KMS-11 (cell line): ENCODE measurements at regions not wholly inside any gene's neighbourhood (a gene's known extent, or its start where the extent isn't known, plus 50 kb on each side); places are given as distances from the start of the nearest gene placed in this dataset.

ENCODE experiments used
- H2AFZ ChIP-seq: fragments of 200-600 bp; sonication (generic); 2 replicates; pipeline ENCODE4 v1.6.1; 2016; ENCODE audit warnings: antibody characterized with exemption, mixed run types, low read depth
- H3K27ac ChIP-seq: fragments of 200-600 bp; sonication (generic); 2 replicates; pipeline ENCODE4 v1.6.1; 2016; ENCODE audit warnings: mild to moderate bottlenecking, mixed run types
- H3K27me3 ChIP-seq: fragments of 200-600 bp; sonication (generic); 2 replicates; pipeline ENCODE4 v1.6.1; 2017; ENCODE audit warnings: mild to moderate bottlenecking, low read depth, mixed run types, moderate library complexity; ENCODE audit not compliant: insufficient read depth
- H3K36me3 ChIP-seq: fragments of 200-600 bp; sonication (generic); 2 replicates; pipeline ENCODE4 v1.6.1; 2017; ENCODE audit warnings: mild to moderate bottlenecking, mixed run types; ENCODE audit not compliant: insufficient read depth
- H3K4me1 ChIP-seq: fragments of 200-600 bp; sonication (generic); 2 replicates; pipeline ENCODE4 v1.6.1; 2016; ENCODE audit warnings: mild to moderate bottlenecking, low read depth, mixed run types; ENCODE audit not compliant: poor library complexity, severe bottlenecking
- H3K4me2 ChIP-seq: fragments of 200-600 bp; sonication (generic); 2 replicates; pipeline ENCODE4 v1.7.0; 2016; ENCODE audit warnings: mild to moderate bottlenecking, mixed run types
- H3K4me3 ChIP-seq: fragments of 200-600 bp; sonication (generic); IDR thresholded peaks from 2 replicates; pipeline ENCODE4 v1.6.1; 2017; ENCODE audit warnings: low read depth, low read length, mixed read lengths; ENCODE audit not compliant: insufficient read depth
- H3K79me2 ChIP-seq: fragments of 200-600 bp; sonication (generic); 2 replicates; pipeline ENCODE4 v1.6.1; 2016; ENCODE audit warnings: low read depth, mixed run types; ENCODE audit not compliant: insufficient read depth
- H3K9ac ChIP-seq: fragments of 200-600 bp; sonication (generic); 2 replicates; pipeline ENCODE4 v1.6.1; 2016; ENCODE audit warnings: mild to moderate bottlenecking, mixed run types
- H4K20me1 ChIP-seq: fragments of 200-600 bp; sonication (generic); 2 replicates; pipeline ENCODE4 v1.6.1; 2016; ENCODE audit warnings: mild to moderate bottlenecking, mixed run types; ENCODE audit not compliant: insufficient read depth
- TF ChIP-seq, protein P1 (sequence below): fragments of 200-600 bp; sonication (generic); conservative IDR thresholded peaks from 2 replicates; pipeline ENCODE4 v1.6.1; 2017; ENCODE audit warnings: low read depth, mild to moderate bottlenecking, antibody characterized with exemption, low read length, moderate library complexity, mixed read lengths

DNA sequence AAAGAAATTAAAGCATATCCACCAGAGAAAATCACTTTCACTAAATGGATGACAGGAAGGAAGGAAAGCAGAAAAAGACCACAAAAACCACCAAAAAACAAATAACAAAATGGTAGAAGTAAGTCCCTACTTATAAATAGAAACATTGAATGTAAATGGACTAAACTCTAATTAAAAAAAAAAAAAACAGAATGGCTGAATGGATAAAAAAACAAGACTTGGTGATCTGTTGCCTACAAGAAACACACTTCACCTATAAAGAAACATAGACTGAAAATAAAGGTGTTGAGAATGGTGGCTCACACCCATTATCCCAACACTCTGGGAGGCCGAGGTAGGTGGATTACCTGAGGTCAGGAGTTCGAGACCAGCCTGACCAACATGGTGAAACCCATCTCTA, 122.9 kb downstream of the HMHB1 start:
- H3K36me3 ChIP-seq, result no peaks in the 10 kb centered on the region
- TF ChIP-seq, protein P1, sequence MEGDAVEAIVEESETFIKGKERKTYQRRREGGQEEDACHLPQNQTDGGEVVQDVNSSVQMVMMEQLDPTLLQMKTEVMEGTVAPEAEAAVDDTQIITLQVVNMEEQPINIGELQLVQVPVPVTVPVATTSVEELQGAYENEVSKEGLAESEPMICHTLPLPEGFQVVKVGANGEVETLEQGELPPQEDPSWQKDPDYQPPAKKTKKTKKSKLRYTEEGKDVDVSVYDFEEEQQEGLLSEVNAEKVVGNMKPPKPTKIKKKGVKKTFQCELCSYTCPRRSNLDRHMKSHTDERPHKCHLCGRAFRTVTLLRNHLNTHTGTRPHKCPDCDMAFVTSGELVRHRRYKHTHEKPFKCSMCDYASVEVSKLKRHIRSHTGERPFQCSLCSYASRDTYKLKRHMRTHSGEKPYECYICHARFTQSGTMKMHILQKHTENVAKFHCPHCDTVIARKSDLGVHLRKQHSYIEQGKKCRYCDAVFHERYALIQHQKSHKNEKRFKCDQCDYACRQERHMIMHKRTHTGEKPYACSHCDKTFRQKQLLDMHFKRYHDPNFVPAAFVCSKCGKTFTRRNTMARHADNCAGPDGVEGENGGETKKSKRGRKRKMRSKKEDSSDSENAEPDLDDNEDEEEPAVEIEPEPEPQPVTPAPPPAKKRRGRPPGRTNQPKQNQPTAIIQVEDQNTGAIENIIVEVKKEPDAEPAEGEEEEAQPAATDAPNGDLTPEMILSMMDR, result no peak
- no peaks in the 10 kb centered on the region for H4K20me1 ChIP-seq
- no peak overlapping the region for H2AFZ ChIP-seq
- H3K4me3 ChIP-seq, result no peak overlapping the region
- H3K9ac ChIP-seq, result no peak overlapping the region
- no peak overlapping the region for H3K27ac ChIP-seq
- no peaks in the 10 kb centered on the region for H3K4me1 ChIP-seq
- no peaks in the 10 kb centered on the region for H3K79me2 ChIP-seq
- H3K27me3 ChIP-seq, result no peaks in the 10 kb centered on the region
- no peak overlapping the region for H3K4me2 ChIP-seq

DNA sequence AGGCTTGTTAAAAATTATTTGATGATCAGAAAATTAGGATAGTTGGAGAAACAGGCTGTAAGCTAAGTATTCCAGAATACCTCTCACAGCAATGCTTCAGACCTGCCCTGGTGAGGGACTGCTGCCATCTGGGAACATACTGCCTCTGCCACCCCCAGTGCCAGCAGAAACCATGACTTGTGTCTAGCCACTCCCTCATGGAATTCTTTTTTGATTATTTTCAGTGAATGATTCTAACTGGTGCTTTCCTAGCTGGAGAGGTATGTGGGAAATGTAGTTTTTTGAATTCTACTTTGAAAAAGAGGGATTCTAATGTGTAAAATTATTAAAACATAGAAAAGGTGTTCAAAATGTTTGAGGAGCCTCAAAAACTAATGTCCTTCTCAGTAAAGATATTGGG, 126.3 kb downstream of the HMHB1 start:
- H2AFZ ChIP-seq, result no peak overlapping the region
- no peaks in the 10 kb centered on the region for H4K20me1 ChIP-seq

DNA sequence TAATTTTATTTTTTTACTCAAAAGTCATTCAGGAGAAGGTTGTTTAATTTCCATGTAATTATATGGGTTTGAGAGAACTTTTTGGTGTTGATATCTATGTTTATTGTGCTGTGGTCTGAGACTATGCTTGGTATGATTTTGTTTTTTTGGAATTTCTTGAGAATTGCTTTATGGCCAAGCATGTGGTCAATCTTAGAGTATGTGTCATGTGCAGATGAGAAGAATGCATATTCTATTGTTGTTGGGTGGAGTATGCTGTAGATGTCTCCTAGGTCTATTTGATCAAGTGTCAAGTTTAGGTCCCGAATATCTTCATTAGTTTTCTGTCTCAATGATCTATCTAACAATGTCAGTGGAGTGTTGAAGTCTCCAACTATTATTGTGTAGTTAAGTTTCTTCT, 134.9 kb downstream of the HMHB1 start:
- Histone ChIP-seq H3K4me1 (no peaks in the 10 kb centered on the region), H3K36me3 (no peaks in the 10 kb centered on the region), H2AFZ (no peak overlapping the region), H4K20me1 (no peaks in the 10 kb centered on the region), H3K4me2 (no peak overlapping the region), H3K27ac (no peak overlapping the region), H3K4me3 (no peak overlapping the region), H3K9ac (no peak overlapping the region), H3K79me2 (no peaks in the 10 kb centered on the region), H3K27me3 (no peaks in the 10 kb centered on the region)
- TF ChIP-seq, protein P1, result no peak

More for the DNA sequence above, 126.3 kb downstream of the HMHB1 start:
- Histone ChIP-seq H3K27me3 (no peaks in the 10 kb centered on the region), H3K4me2 (no peak overlapping the region), H3K4me3 (no peak overlapping the region), H3K79me2 (no peaks in the 10 kb centered on the region), H3K27ac (no peak overlapping the region), H3K9ac (no peak overlapping the region), H3K4me1 (no peaks in the 10 kb centered on the region), H3K36me3 (no peaks in the 10 kb centered on the region)
- TF ChIP-seq, protein P1, result no peak

DNA sequence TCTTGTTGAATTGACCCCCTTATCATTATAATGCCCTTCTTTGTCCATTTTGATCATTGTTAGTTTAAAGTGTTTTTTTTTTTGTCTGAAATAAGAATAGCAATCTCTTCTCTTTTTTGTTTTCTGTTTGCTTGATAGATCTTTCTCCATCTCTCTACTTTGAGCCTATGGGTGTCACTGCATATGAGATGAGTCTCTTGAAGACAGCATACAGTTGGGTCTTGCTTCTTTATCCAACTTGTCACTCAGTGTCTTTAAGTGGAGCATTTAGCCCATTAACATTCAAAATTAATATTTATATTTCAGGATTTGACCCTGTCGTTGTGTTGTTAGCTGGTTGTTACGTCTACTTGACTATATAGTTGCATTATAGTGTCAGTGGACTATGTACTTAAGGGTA, 135.4 kb downstream of the HMHB1 start:
- TF ChIP-seq, protein P1, result no peak
- Histone ChIP-seq H3K4me3 (no peak overlapping the region), H3K9ac (no peak overlapping the region), H3K27me3 (no peaks in the 10 kb centered on the region), H3K4me1 (no peaks in the 10 kb centered on the region), H3K36me3 (no peaks in the 10 kb centered on the region), H3K27ac (no peak overlapping the region), H3K4me2 (no peak overlapping the region), H4K20me1 (no peaks in the 10 kb centered on the region), H2AFZ (no peak overlapping the region), H3K79me2 (no peaks in the 10 kb centered on the region)
